Peyer's patch (tissue), 4 donors: ENCODE measurements at regions not wholly inside any gene's neighbourhood (a gene's known extent, or its start where the extent isn't known, plus 50 kb on each side); places are given as distances from the start of the nearest gene placed in this dataset.

Source experiments
- CTCF ChIP-seq, 6 experiments: fragments of 450-650 bp in 4 of 6; fragments of 200-600 bp in 2 of 6; sonication (generic) in 1 of 6; IDR thresholded peaks; one replicate each; pipeline ENCODE4 v1.5.1; 2017 to 2019; ENCODE audit warnings: antibody characterized with exemption in 6 of 6, mild to moderate bottlenecking in 3 of 6, moderate library complexity in 1 of 6
- POLR2A ChIP-seq, 2 donors: fragments of 450-650 bp; IDR thresholded peaks; one replicate each; pipeline ENCODE4 v1.5.1; 2017; ENCODE audit warnings: antibody characterized with exemption in 2 of 2, mild to moderate bottlenecking in 2 of 2, moderate library complexity in 2 of 2

GRCh38 chr14:28245216-28245615 is 521.4 kb upstream of the FOXG1 start:
- TF ChIP-seq CTCF (IDR thresholded peaks at IDR 0.05), result no peak
- TF ChIP-seq POLR2A (IDR thresholded peaks at IDR 0.05), result no peak
